IMR-90 (cell line): ENCODE measurements at regions not wholly inside any gene's neighbourhood (a gene's known extent, or its start where the extent isn't known, plus 50 kb on each side); places are given as distances from the start of the nearest gene placed in this dataset.

Source experiments
- ATAC-seq: fragments of 200-7000 bp; cut with Tn5 transposase; 2 replicates; pipeline ENCODE4 v1.9.1; 2020; ENCODE audit warnings: low read depth, mild to moderate bottlenecking, moderate library complexity
- BruUV-seq: library from RNA; stranded (reverse); fragments of 400-500 nt; replicated peaks from 2 replicates; lab custom pipeline; 2021; lab: Mats Ljungman, UMichigan
- CTCF ChIA-PET: fragments of 300-600 bp; formaldehyde crosslinking; extraction: SDS; loops from one replicate; lab custom pipeline; 2021; ENCODE audit warnings: antibody characterized with exemption; lab: Yijun Ruan, JAX
- POLR2A ChIA-PET: fragments of 300-600 bp; sonication (Branson Sonifier 250); formaldehyde crosslinking; loops from one replicate; lab custom pipeline; 2022; ENCODE audit warnings: antibody characterized with exemption; ENCODE audit not compliant: unreplicated experiment; lab: Charles Lee
- DNase-seq: peaks from one replicate; pipeline ENCODE4 v3.0.0; 2013
- H2AFZ ChIP-seq: replicated peaks from 2 replicates; pipeline ENCODE3; 2013; ENCODE audit warnings: low read length, mild to moderate bottlenecking; ENCODE audit not compliant: poor library complexity
- H2AK5ac ChIP-seq: 2 replicates; pipeline ENCODE4 v1.6.1; 2013; ENCODE audit warnings: low read depth, low read length, inconsistent platforms
- H2AK9ac ChIP-seq: replicated peaks from 2 replicates; pipeline ENCODE3; 2013; ENCODE audit warnings: mild to moderate bottlenecking, low read depth, low read length, moderate library complexity; ENCODE audit not compliant: poor library complexity
- H2BK120ac ChIP-seq: 2 replicates; pipeline ENCODE4 v1.6.1; 2013; ENCODE audit warnings: low read depth, low read length, inconsistent platforms
- H2BK15ac ChIP-seq: 3 replicates; pipeline ENCODE4 v1.6.1; 2013; ENCODE audit warnings: low read depth, low read length, inconsistent platforms
- H2BK20ac ChIP-seq: 2 replicates; pipeline ENCODE4 v1.6.1; 2013; ENCODE audit warnings: low read depth, mild to moderate bottlenecking, inconsistent platforms, low read length, moderate library complexity
- H2BK5ac ChIP-seq: 2 replicates; pipeline ENCODE4 v1.6.1; 2013; ENCODE audit warnings: mild to moderate bottlenecking, low read depth, low read length, inconsistent platforms; ENCODE audit not compliant: poor library complexity, severe bottlenecking
- H3K14ac ChIP-seq: replicated peaks from 2 replicates; pipeline ENCODE4 v1.6.1; 2013; ENCODE audit warnings: low read depth, low read length, inconsistent platforms
- H3K18ac ChIP-seq: 2 replicates; pipeline ENCODE4 v1.6.1; 2013; ENCODE audit warnings: low read depth, low read length, control low read depth
- H3K23ac ChIP-seq: 2 replicates; pipeline ENCODE4 v1.6.1; 2013; ENCODE audit warnings: low read depth, low read length, inconsistent platforms
- H3K27ac ChIP-seq: 2 replicates; pipeline ENCODE4 v1.5.1; 2013; ENCODE audit warnings: mild to moderate bottlenecking, control low read depth, low read length; ENCODE audit not compliant: insufficient read depth
- H3K27me3 ChIP-seq: 2 replicates; pipeline ENCODE4 v1.6.1; 2013; ENCODE audit warnings: low read length; ENCODE audit not compliant: control insufficient read depth, insufficient read depth
- H3K36me3 ChIP-seq: 2 replicates; pipeline ENCODE4 v1.6.1; 2013; ENCODE audit warnings: low read length, mixed read lengths; ENCODE audit not compliant: control insufficient read depth, insufficient read depth
- H3K4ac ChIP-seq: 2 replicates; pipeline ENCODE4 v1.6.1; 2013; ENCODE audit warnings: low read depth, low read length, inconsistent platforms
- H3K4me1 ChIP-seq: 2 replicates; pipeline ENCODE4 v1.6.1; 2013; ENCODE audit warnings: low read length, mixed read lengths; ENCODE audit not compliant: control insufficient read depth, insufficient read depth
- H3K4me2 ChIP-seq: 2 replicates; pipeline ENCODE4 v1.6.1; 2013; ENCODE audit warnings: low read depth, mild to moderate bottlenecking, control low read depth, low read length, moderate library complexity
- H3K4me3 ChIP-seq: 2 replicates; pipeline ENCODE4 v1.5.1; 2013; ENCODE audit warnings: low read depth, mild to moderate bottlenecking, control low read depth, low read length, moderate library complexity; ENCODE audit not compliant: insufficient read depth
- H3K56ac ChIP-seq: 2 replicates; pipeline ENCODE4 v1.6.1; 2013; ENCODE audit warnings: low read length, inconsistent platforms; ENCODE audit not compliant: insufficient read depth; ENCODE audit errors: extremely low read depth
- H3K79me1 ChIP-seq, 2 experiments: 2 replicates each; pipeline ENCODE4 v1.6.1; 2013; ENCODE audit warnings: low read length in 2 of 2, inconsistent platforms in 1 of 2, low read depth in 1 of 2
- H3K9ac ChIP-seq: 2 replicates; pipeline ENCODE4 v1.6.1; 2013; ENCODE audit warnings: low read depth, low read length, control low read depth
- H3K9me1 ChIP-seq: 2 replicates; pipeline ENCODE4 v1.6.1; 2013; ENCODE audit warnings: low read length, inconsistent platforms; ENCODE audit not compliant: insufficient read depth
- H3K9me3 ChIP-seq: 2 replicates; pipeline ENCODE4 v1.6.1; 2013; ENCODE audit warnings: low read length; ENCODE audit not compliant: control insufficient read depth, insufficient read depth
- H4K20me1 ChIP-seq: 2 replicates; pipeline ENCODE4 v1.6.1; 2013; ENCODE audit warnings: low read length, inconsistent platforms; ENCODE audit not compliant: insufficient read depth
- H4K5ac ChIP-seq: 2 replicates; pipeline ENCODE4 v1.6.1; 2013; ENCODE audit warnings: mild to moderate bottlenecking, low read depth, low read length, control low read depth
- H4K8ac ChIP-seq, 2 experiments: 2 replicates each; pipeline ENCODE4 v1.6.1; 2013; ENCODE audit warnings: low read depth in 2 of 2, low read length in 2 of 2, control low read depth in 1 of 2, inconsistent platforms in 1 of 2
- H4K91ac ChIP-seq: 2 replicates; pipeline ENCODE4 v1.6.1; 2013; ENCODE audit warnings: low read depth, low read length, inconsistent platforms; ENCODE audit not compliant: insufficient read depth
- BHLHE40 ChIP-seq: fragments of 150-350 bp; IDR thresholded peaks from 2 replicates; pipeline ENCODE4 v1.6.1; 2016; ENCODE audit warnings: mild to moderate bottlenecking, low read depth, low read length
- CEBPB ChIP-seq: IDR thresholded peaks from 2 replicates; pipeline ENCODE4 v1.6.1; 2012; ENCODE audit warnings: low read depth, low read length, improper control_type of control experiment
- CHD1 ChIP-seq: IDR thresholded peaks from 2 replicates; pipeline ENCODE4 v1.6.1; 2012; ENCODE audit warnings: low read depth, low read length, improper control_type of control experiment
- CTCF ChIP-seq: conservative IDR thresholded peaks from 2 replicates; pipeline ENCODE4 v1.5.1; 2012; ENCODE audit warnings: mild to moderate bottlenecking, low read depth, low read length, improper control_type of control experiment
- ELK1 ChIP-seq: fragments of 150-350 bp; IDR thresholded peaks from 2 replicates; pipeline ENCODE4 v1.6.1; 2016; ENCODE audit warnings: low read depth, mild to moderate bottlenecking, low read length, moderate library complexity, borderline replicate concordance
- FOS ChIP-seq: fragments of 150-350 bp; IDR thresholded peaks from 2 replicates; pipeline ENCODE4 v1.6.1; 2016; ENCODE audit warnings: low read depth, low read length
- MAFK ChIP-seq: IDR thresholded peaks from 2 replicates; pipeline ENCODE4 v1.6.1; 2012; ENCODE audit warnings: low read depth, low read length, improper control_type of control experiment
- MAZ ChIP-seq: IDR thresholded peaks from 2 replicates; pipeline ENCODE4 v1.6.1; 2012; ENCODE audit warnings: low read depth, mild to moderate bottlenecking, low read length, improper control_type of control experiment, moderate library complexity, borderline replicate concordance
- MXI1 ChIP-seq: IDR thresholded peaks from 2 replicates; pipeline ENCODE4 v1.6.1; 2012; ENCODE audit warnings: low read depth, mild to moderate bottlenecking, low read length, moderate library complexity, borderline replicate concordance
- POLR2A ChIP-seq: IDR thresholded peaks from 2 replicates; pipeline ENCODE4 v1.6.1; 2012; ENCODE audit warnings: mild to moderate bottlenecking, low read depth, low read length
- RAD21 ChIP-seq: IDR thresholded peaks from 2 replicates; pipeline ENCODE4 v1.6.1; 2012; ENCODE audit warnings: low read length, improper control_type of control experiment
- RFX5 ChIP-seq: IDR thresholded peaks from 2 replicates; pipeline ENCODE4 v1.8.0; 2012; ENCODE audit warnings: low read depth, mild to moderate bottlenecking, low read length, moderate library complexity
- SMC3 ChIP-seq: fragments of 150-350 bp; IDR thresholded peaks from 2 replicates; pipeline ENCODE4 v1.6.1; 2016; ENCODE audit warnings: low read depth, mild to moderate bottlenecking, antibody characterized with exemption, low read length, moderate library complexity
- WGBS, 2 experiments: methylation state at CpG; one replicate each; pipeline versions ENCODE4 v1.1.5 to v1.1.7; 2013; ENCODE audit warnings: missing lambda C conversion rate in 2 of 2; ENCODE audit not compliant: insufficient read length in 1 of 2; ENCODE audit errors: extremely low coverage in 2 of 2; 5-methylcytosine and 5-hydroxymethylcytosine counted together
- dilution Hi-C: fragments of 300-500 bp; cut with HindIII; formaldehyde crosslinking; loops from one replicate; pipeline ENCODE4 v1.14.3; 2018; ENCODE audit warnings: low sequenced_read_pairs; ENCODE audit not compliant: unreplicated experiment
- in situ Hi-C: fragments of 300-500 bp; cut with MboI; formaldehyde crosslinking; loops from 3 replicates; pipeline ENCODE4 v1.14.3; 2019; ENCODE audit warnings: low sequenced_read_pairs, inconsistent platforms, mixed read lengths
- intact Hi-C: fragments of 100-400 bp; cut with micrococcal nuclease; formaldehyde crosslinking; loops from 2 replicates; pipeline ENCODE4 v1.10.0; 2022

DNA sequence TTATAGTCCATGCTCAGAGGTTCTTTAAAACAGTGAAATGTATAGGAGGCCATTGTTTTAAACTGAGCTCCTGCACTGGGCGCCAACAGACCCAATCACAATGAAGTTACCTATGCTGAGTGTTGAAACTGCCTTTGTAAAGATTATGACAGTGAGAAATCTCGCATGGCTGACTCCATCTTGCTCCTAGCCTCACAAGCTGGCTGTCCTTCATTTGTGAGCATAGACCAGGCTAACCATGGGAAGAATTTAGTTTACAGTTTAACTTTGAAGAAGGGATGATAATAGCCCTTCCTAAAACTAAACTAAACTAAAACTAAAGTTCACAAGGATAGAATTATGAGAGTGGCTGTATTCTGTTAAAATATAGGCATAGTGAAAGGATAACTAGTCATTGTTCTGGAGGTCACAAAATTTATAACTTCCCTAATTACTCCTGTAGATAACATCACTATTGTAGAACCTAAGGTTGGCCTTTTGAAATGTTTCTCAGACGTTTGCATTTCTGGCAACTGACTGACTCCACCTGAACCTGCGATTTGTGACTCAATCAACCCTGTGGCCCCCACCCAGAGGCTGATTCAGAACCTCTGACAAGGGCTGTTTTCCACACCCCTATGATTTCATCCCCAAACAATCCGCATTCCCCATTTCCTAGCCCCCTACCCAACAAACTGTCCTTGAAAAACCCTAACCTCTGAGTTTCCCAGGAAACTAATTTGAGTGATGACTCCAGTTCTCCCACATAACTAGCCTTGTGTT is 59.1 kb downstream of the HMHB1 start:
- Histone ChIP-seq H2AK5ac (no peak overlapping the region), H4K5ac (no peak overlapping the region), H2AFZ (no peak overlapping the region), H3K79me1 (no peaks in the 10 kb centered on the region), H3K4me3 (no peak overlapping the region), H3K9me1 (0 out of 2 replicates have a peak, but pooled peaks cover 3% of the 10 kb centered on the region), H3K4me1 (no peaks in the 10 kb centered on the region; the same call in 1 of the 2 replicates), H3K4ac (no peak overlapping the region), H3K18ac (no peak overlapping the region), H3K27me3 (no peaks in the 10 kb centered on the region), H3K9me3 (no peaks in the 10 kb centered on the region), H4K91ac (no peak overlapping the region), H2AK9ac (no peak overlapping the region), H2BK15ac (no peak overlapping the region), H3K23ac (no peak overlapping the region; the same call in 1 of the 2 replicates), H3K4me2 (no peak overlapping the region), H3K14ac (0 out of 2 replicates have a peak overlapping the region, but pooled peaks have one; percentile 29), H4K8ac (no peak overlapping the region), H3K36me3 (no peaks in the 10 kb centered on the region), H2BK20ac (no peak overlapping the region), H3K27ac (no peak overlapping the region), H2BK5ac (no peak overlapping the region), H3K9ac (no peak overlapping the region), H3K56ac (no peak overlapping the region), H4K20me1 (no peaks in the 10 kb centered on the region), H2BK120ac (no peak overlapping the region)
- TF ChIP-seq RAD21 = no peak
- TF ChIP-seq MAZ = no peak
- no peak for TF ChIP-seq ELK1
- no peak for TF ChIP-seq CEBPB
- TF ChIP-seq CTCF = no peak
- TF ChIP-seq FOS = no peak
- TF ChIP-seq BHLHE40 = no peak
- TF ChIP-seq MAFK = no peak
- TF ChIP-seq RFX5 = no peak
- no peak for TF ChIP-seq MXI1
- no peak for TF ChIP-seq SMC3
- TF ChIP-seq POLR2A = no peak
- TF ChIP-seq CHD1 = no peak
- intact Hi-C loops = no loop called here
- no peak for ATAC-seq
- DNase-seq = no peak
- CTCF ChIA-PET = no interaction called here
- in situ Hi-C loops = no loop called here
- dilution Hi-C loops = no loop called here
- no TSS peak for BruUV-seq
- POLR2A ChIA-PET = no interaction called here
- WGBS, 2 experiments = 60% methylated on average over 1 of the region's 5 CpGs; no CpG with 5 or more reads in 1 of the 2 experiments
